Activated naive CD8-positive, alpha-beta T cell treated with anti-CD3 and anti-CD28 coated beads for 36 hours (primary cell): ENCODE measurements at regions not wholly inside any gene's neighbourhood (a gene's known extent, or its start where the extent isn't known, plus 50 kb on each side); places are given as distances from the start of the nearest gene placed in this dataset.
A peak's percentile ranks its signal among the peaks of the same experiment; 100 is the strongest.

Source experiments
- DNase-seq: peaks from one replicate; pipeline ENCODE4 v3.0.0; 2021
- H3K27ac Mint-ChIP-seq: one replicate; pipeline ENCODE4 v1.8.0; 2022; ENCODE audit warnings: mild to moderate bottlenecking, moderate library complexity, mixed read lengths
- H3K27me3 Mint-ChIP-seq: one replicate; pipeline ENCODE4 v1.8.0; 2022; ENCODE audit warnings: mild to moderate bottlenecking, mixed read lengths
- H3K36me3 Mint-ChIP-seq: one replicate; pipeline ENCODE4 v1.8.0; 2021; ENCODE audit warnings: mild to moderate bottlenecking, mixed read lengths
- H3K4me1 Mint-ChIP-seq: one replicate; pipeline ENCODE4 v1.8.0; 2021; ENCODE audit warnings: mixed read lengths
- H3K4me3 Mint-ChIP-seq: one replicate; pipeline ENCODE4 v1.8.0; 2022; ENCODE audit warnings: mild to moderate bottlenecking, moderate library complexity, mixed read lengths
- H3K9me3 Mint-ChIP-seq: one replicate; pipeline ENCODE4 v1.8.0; 2022; ENCODE audit warnings: mixed read lengths

DNA sequence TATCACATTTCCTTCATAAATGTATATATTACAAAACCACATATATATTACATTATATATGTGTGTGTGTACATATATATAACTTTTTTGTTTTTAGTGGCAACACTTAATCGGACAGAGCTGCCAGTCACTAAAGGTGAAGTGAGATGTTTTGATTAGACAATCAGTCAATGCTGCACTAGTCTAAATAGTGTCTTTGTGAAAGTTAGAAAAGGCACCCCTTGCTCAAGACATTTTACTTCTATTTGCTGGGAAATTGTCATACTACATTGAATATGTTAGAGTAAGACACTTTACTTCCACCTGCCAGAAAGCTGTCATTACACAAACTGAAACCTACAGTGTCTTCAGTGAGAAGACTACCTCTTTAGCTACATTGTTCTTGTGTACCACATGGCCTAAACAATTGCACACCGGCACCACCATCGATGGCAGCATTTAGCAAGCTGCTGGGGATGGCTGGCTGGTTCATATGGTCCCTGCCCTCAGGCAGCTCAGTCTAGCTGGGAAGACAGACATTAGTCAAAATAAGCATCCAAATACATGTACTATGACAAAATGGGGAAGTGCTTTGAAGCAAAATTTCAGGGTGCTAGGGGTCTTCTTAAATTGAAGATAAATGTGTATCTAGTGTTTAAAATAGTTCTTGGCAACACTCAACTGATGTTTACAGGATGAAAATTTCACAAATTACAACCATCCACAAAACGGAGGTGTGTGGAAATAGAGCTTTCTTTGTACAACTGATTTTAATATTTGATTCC is 148.1 kb upstream of the GATB start:
- Mint-ChIP-seq H3K27ac (no peak overlapping the region), H3K9me3 (peaks cover 3% of the 10 kb centered on the region), H3K4me1 (peaks cover 4% of the 10 kb centered on the region), H3K36me3 (peaks cover 2% of the 10 kb centered on the region), H3K27me3 (no peaks in the 10 kb centered on the region), H3K4me3 (no peak overlapping the region)
- DNase-seq, result no peak

GRCh38 chr4:151908201-151908600 is 147.4 kb upstream of the GATB start:
- H3K27ac Mint-ChIP-seq, result no peak overlapping the region

GRCh38 chr4:151906438-151906837 is 145.6 kb upstream of the GATB start:
- Mint-ChIP-seq H3K9me3 (peaks cover 16% of the 10 kb centered on the region), H3K4me1 (no peaks in the 10 kb centered on the region), H3K36me3 (peaks cover 16% of the 10 kb centered on the region), H3K4me3 (no peak overlapping the region), H3K27ac (no peak overlapping the region), H3K27me3 (no peaks in the 10 kb centered on the region)
- no peak for DNase-seq

More at GRCh38 chr4:151908201-151908600, 147.4 kb upstream of the GATB start:
- Mint-ChIP-seq H3K36me3 (peaks cover 5% of the 10 kb centered on the region), H3K27me3 (no peaks in the 10 kb centered on the region), H3K4me1 (peaks cover 4% of the 10 kb centered on the region), H3K9me3 (peaks cover 5% of the 10 kb centered on the region), H3K4me3 (no peak overlapping the region)
- DNase-seq, result no peak

DNA sequence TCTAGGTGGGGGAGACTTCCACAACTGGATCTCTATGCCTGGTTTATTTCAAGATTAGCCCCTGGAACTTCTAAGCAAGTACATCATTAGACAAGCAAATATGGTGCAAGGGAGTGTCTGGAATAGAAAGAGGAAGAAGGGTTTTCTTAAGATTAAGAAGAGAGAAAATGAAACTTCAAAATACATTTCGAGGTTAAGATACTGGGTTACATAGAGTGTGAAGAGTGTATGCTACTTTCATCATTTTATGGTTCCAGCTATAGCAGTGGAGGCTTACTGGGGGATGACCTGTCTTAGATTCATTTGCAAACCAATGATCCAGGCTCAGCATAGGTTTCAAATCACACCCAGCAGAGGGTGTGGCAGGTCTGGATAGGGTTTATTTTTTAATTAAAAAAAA is 144.4 kb upstream of the GATB start:
- Mint-ChIP-seq H3K27me3 (no peaks in the 10 kb centered on the region), H3K27ac (no peak overlapping the region), H3K36me3 (peaks cover 16% of the 10 kb centered on the region), H3K9me3 (peaks cover 18% of the 10 kb centered on the region), H3K4me1 (no peaks in the 10 kb centered on the region), H3K4me3 (no peak overlapping the region)
- DNase-seq, result no peak

- H3K27me3 Mint-ChIP-seq, result no peaks in the 10 kb centered on the region
- peaks cover 18% of the 10 kb centered on the region for H3K9me3 Mint-ChIP-seq
- no peaks in the 10 kb centered on the region for H3K4me1 Mint-ChIP-seq
- no peak overlapping the region for H3K27ac Mint-ChIP-seq
- peaks cover 16% of the 10 kb centered on the region for H3K36me3 Mint-ChIP-seq
- no peak for DNase-seq
- no peak overlapping the region for H3K4me3 Mint-ChIP-seq
Measured at GRCh38 chr4:151901631-151902030, 140.8 kb upstream of the GATB start.

DNA sequence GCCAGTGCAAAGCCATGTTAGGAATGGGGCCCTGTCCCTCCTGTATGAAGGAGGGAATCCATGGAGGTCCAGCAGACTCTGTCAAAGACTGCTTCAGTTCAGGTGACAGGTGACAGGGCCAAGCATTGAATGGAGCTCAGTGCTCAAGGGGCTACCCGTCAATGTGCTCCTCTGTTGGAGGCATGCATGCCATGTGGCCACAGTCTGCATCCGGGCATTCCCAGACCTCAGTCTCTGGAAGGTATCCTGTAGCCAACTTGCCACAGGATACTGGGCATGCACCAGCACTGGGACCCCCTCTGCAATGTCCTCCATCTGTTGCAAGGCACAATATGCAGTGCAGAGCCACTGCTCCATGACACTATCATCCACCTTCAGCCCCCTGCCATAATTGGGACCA is 136.1 kb upstream of the GATB start:
- Mint-ChIP-seq H3K36me3 (no peaks in the 10 kb centered on the region), H3K27ac (no peak overlapping the region), H3K4me3 (no peak overlapping the region), H3K27me3 (no peaks in the 10 kb centered on the region), H3K9me3 (peaks cover 4% of the 10 kb centered on the region), H3K4me1 (no peaks in the 10 kb centered on the region)
- DNase-seq, result no peak

DNA sequence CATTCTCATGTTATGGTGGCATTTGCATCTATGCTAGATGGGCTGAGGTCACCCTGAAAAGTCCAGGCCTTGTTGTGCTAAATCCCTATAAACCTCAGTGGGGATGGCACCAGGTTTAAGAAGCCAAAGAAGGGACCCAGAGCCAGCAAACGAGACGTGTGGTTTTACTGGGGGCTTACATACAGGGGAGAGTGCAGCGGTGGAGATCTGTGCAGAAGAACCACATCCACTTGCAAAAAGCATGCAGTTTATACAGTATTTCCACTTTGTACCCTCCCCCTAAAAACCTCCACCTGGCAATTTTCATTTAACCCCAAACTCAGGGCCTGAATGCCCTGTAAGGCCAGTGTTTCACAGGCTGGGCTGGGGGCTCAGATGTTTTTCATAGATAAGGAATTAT is 134.9 kb upstream of the GATB start:
- DNase-seq, result no peak
- no peaks in the 10 kb centered on the region for H3K9me3 Mint-ChIP-seq
- H3K36me3 Mint-ChIP-seq, result no peaks in the 10 kb centered on the region
- no peaks in the 10 kb centered on the region for H3K27me3 Mint-ChIP-seq
- H3K4me3 Mint-ChIP-seq, result no peak overlapping the region
- no peaks in the 10 kb centered on the region for H3K4me1 Mint-ChIP-seq
- H3K27ac Mint-ChIP-seq, result no peak overlapping the region

- Mint-ChIP-seq H3K4me1 (no peaks in the 10 kb centered on the region), H3K9me3 (no peaks in the 10 kb centered on the region), H3K27ac (no peak overlapping the region), H3K36me3 (no peaks in the 10 kb centered on the region), H3K27me3 (no peaks in the 10 kb centered on the region), H3K4me3 (no peak overlapping the region)
- no peak for DNase-seq
Measured at GRCh38 chr4:151894246-151894645, 133.4 kb upstream of the GATB start.

- H3K4me1 Mint-ChIP-seq, result peaks cover 7% of the 10 kb centered on the region
- no peak overlapping the region for H3K4me3 Mint-ChIP-seq
- peak; percentile 11 for DNase-seq
- peaks cover 2% of the 10 kb centered on the region for H3K9me3 Mint-ChIP-seq
- H3K27ac Mint-ChIP-seq, result peak overlapping the region; percentile 57
- no peaks in the 10 kb centered on the region for H3K27me3 Mint-ChIP-seq
- H3K36me3 Mint-ChIP-seq, result no peaks in the 10 kb centered on the region
Measured at GRCh38 chr4:151888367-151888866, 127.6 kb upstream of the GATB start.

DNA sequence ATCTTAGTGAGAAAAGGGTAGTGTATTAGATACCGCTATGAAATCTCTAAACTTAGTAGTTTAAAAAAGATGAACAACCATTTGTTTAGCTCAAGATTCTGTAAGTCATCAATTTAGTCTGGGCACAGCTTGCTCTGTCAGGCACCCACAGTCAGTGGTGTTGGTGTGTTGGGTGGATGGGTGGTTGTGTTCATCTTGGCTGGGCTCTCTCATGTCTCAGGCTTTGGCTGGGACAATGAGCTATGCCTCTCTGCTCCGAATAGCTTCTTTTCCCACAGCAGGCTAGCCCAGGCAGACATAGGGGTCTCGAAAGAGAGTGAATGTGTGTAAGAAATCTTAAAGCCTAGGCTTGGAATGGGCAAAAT is 127.0 kb upstream of the GATB start:
- DNase-seq, result no peak
- Mint-ChIP-seq H3K36me3 (no peaks in the 10 kb centered on the region), H3K4me1 (peaks cover 13% of the 10 kb centered on the region), H3K9me3 (peaks cover 2% of the 10 kb centered on the region), H3K4me3 (no peak overlapping the region), H3K27me3 (no peaks in the 10 kb centered on the region), H3K27ac (peak overlapping the region; percentile 57)

GRCh38 chr4:151887031-151887815 is 126.4 kb upstream of the GATB start:
- no peak overlapping the region for H3K27ac Mint-ChIP-seq
- H3K4me3 Mint-ChIP-seq, result no peak overlapping the region
- no peaks in the 10 kb centered on the region for H3K27me3 Mint-ChIP-seq
- H3K36me3 Mint-ChIP-seq, result no peaks in the 10 kb centered on the region
- H3K4me1 Mint-ChIP-seq, result peaks cover 19% of the 10 kb centered on the region
- H3K9me3 Mint-ChIP-seq, result peaks cover 2% of the 10 kb centered on the region
- no peak for DNase-seq

DNA sequence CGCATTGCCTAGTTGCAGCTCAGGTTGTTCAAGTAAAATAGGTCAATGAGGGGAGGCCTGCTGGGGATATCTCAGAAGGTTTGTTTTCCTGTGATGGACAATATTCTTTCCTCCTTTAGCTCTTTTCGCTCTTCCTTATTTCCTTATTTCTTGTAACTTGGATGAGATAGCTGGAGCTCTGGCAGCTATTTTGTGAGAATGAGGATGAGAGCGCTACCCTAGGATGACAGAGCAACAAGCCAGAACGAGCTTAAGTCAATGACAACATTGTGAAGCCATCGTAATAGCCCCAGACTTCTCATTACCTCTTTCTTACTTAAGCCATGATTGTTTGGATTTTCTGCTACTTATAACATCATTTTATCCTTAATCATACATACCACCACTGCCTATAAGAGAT is 124.3 kb upstream of the GATB start:
- no peak overlapping the region for H3K4me3 Mint-ChIP-seq

DNA sequence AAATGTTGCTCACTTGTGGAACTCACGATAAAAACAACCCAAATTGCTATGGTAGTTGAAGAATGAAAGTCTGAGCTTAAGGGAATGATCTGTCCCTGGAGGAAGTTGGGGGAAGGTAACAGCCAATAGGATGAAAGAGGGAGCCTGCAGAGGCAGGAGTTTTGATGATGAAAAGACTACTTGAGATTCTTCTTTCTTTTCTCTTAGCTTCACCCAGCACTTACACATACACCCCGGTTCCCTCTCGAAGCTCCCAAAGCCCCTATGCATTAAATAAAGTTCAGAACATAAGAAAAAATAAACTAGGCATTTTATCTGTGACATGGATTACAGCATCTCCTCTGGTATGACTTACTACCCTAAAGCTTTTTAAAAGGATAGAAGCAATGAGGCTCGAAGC is 122.9 kb upstream of the GATB start:
- no peak overlapping the region for H3K27ac Mint-ChIP-seq
- H3K4me3 Mint-ChIP-seq, result no peak overlapping the region
- H3K9me3 Mint-ChIP-seq, result peaks cover 2% of the 10 kb centered on the region
- DNase-seq, result no peak
- peaks cover 2% of the 10 kb centered on the region for H3K36me3 Mint-ChIP-seq
- H3K27me3 Mint-ChIP-seq, result no peaks in the 10 kb centered on the region
- peaks cover 31% of the 10 kb centered on the region for H3K4me1 Mint-ChIP-seq

More for the DNA sequence above, 124.3 kb upstream of the GATB start:
- Mint-ChIP-seq H3K27me3 (no peaks in the 10 kb centered on the region), H3K27ac (no peak overlapping the region), H3K4me1 (peaks cover 31% of the 10 kb centered on the region), H3K36me3 (peaks cover 2% of the 10 kb centered on the region), H3K9me3 (peaks cover 2% of the 10 kb centered on the region)
- DNase-seq, result no peak

GRCh38 chr4:151882072-151882803 is 121.4 kb upstream of the GATB start:
- Mint-ChIP-seq H3K27me3 (no peaks in the 10 kb centered on the region), H3K4me3 (peak overlapping the region; percentile 20), H3K9me3 (peaks cover 2% of the 10 kb centered on the region), H3K36me3 (peaks cover 2% of the 10 kb centered on the region), H3K4me1 (peaks cover 31% of the 10 kb centered on the region), H3K27ac (peak overlapping the region; percentile 89)
- peak; percentile 9 for DNase-seq
